ENCODE measurements at regions not wholly inside any gene's neighbourhood (a gene's known extent, or its start where the extent isn't known, plus 50 kb on each side); places are given as distances from the start of the nearest gene placed in this dataset.
"Not testable (repeated sequence)": the region's sequence is repeated elsewhere in the genome, so short reads cannot be mapped to it uniquely, and the experiment has no call there.

DNA sequence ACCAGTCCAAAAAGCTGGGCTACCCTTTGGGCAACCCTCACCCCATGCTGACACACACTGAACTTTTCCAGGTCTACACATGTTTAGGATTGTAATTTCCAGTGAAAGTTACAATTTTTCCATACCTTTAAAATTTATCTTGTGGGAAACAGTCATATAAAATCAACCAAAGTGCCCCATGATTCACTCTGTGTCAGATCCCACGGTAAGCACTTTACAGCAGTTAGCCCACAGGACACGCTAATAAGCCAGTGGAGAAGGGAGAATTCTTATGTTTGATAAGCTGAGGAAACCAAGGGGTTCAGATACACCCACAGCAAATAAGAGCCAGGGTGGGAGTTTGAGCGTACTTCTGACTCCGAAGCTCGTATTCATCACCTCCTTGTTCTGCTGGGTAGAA is 72.4 kb upstream of the TBL1X start:
- Histone ChIP-seq H3K36me3 (no peaks in the 10 kb centered on the region), H3K27me3 (no peaks in the 10 kb centered on the region), H3K9me3 (no peaks in the 10 kb centered on the region), H3K27ac (no peak overlapping the region), H3K4me3 (no peak overlapping the region), H3K4me1 (no peaks in the 10 kb centered on the region)
- no peak for DNase-seq
- no peak for TF ChIP-seq POLR2A (IDR thresholded peaks at IDR 0.05)
- TF ChIP-seq, protein P1, sequence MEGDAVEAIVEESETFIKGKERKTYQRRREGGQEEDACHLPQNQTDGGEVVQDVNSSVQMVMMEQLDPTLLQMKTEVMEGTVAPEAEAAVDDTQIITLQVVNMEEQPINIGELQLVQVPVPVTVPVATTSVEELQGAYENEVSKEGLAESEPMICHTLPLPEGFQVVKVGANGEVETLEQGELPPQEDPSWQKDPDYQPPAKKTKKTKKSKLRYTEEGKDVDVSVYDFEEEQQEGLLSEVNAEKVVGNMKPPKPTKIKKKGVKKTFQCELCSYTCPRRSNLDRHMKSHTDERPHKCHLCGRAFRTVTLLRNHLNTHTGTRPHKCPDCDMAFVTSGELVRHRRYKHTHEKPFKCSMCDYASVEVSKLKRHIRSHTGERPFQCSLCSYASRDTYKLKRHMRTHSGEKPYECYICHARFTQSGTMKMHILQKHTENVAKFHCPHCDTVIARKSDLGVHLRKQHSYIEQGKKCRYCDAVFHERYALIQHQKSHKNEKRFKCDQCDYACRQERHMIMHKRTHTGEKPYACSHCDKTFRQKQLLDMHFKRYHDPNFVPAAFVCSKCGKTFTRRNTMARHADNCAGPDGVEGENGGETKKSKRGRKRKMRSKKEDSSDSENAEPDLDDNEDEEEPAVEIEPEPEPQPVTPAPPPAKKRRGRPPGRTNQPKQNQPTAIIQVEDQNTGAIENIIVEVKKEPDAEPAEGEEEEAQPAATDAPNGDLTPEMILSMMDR (IDR thresholded peaks at IDR 0.05): no peak

DNA sequence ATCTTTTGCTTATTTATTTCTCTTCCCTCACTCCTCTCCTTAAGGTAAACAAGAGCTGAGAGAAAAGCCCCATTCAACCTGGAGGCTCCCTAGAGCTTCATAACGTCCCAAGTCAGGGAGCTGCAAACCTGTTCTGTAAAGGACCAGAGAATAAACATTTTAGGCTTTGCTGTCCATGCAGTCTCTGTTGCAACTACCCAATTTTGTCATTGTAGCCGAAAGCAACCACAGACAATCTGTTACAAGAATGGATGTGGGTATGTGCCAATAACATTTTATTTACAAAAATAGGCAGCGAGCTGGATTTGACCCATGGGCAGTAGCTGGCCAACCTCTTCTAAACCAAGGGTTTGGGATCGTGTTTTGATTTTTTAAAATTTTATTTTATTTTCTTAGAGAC is 71.3 kb upstream of the TBL1X start:
- H3K9me3 ChIP-seq: no peaks in the 10 kb centered on the region
- no peak for DNase-seq
- no peak overlapping the region for H3K27ac ChIP-seq
- no peaks in the 10 kb centered on the region for H3K36me3 ChIP-seq
- no peaks in the 10 kb centered on the region for H3K27me3 ChIP-seq
- H3K4me1 ChIP-seq: no peaks in the 10 kb centered on the region
- H3K4me3 ChIP-seq: no peak overlapping the region
- TF ChIP-seq POLR2A (IDR thresholded peaks at IDR 0.05): no peak
- TF ChIP-seq, protein P1 (IDR thresholded peaks at IDR 0.05): no peak

DNA sequence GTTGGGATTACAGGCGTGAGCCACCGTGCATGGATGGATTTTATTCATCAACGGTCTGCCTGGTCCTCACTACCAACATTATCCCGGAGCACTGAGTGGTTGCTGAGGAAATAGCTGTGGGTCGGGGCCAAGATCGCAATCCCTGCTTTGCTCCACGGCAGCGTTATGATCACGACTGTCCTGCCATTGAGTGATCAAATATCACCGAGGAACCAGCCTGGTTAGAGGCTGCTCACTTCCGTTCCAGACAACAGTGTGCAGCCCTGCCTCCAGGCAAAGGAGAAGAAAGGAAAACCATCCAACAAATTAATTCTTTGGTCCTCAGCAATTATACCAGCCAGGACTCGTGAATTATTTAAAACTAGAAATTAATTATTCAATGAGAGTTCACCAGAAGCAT is 70.6 kb upstream of the TBL1X start:
- DNase-seq: no peak
- Histone ChIP-seq H3K9me3 (no peaks in the 10 kb centered on the region), H3K4me1 (no peaks in the 10 kb centered on the region), H3K27ac (no peak overlapping the region), H3K36me3 (no peaks in the 10 kb centered on the region), H3K4me3 (no peak overlapping the region), H3K27me3 (no peaks in the 10 kb centered on the region)
- TF ChIP-seq, protein P1 (IDR thresholded peaks at IDR 0.05): no peak
- no peak for TF ChIP-seq POLR2A (IDR thresholded peaks at IDR 0.05)

- no peaks in the 10 kb centered on the region for H3K36me3 ChIP-seq
- H3K27me3 ChIP-seq: no peaks in the 10 kb centered on the region
- H3K9me3 ChIP-seq: no peaks in the 10 kb centered on the region
- H3K27ac ChIP-seq: no peak overlapping the region
- H3K4me3 ChIP-seq: no peak overlapping the region
- DNase-seq: no peak
- no peaks in the 10 kb centered on the region for H3K4me1 ChIP-seq
- TF ChIP-seq POLR2A (IDR thresholded peaks at IDR 0.05): no peak
- TF ChIP-seq, protein P1 (IDR thresholded peaks at IDR 0.05): no peak
These were observed 67.9 kb upstream of the TBL1X start for GRCh38 chrX:9396930-9397329.

- Histone ChIP-seq H3K9me3 (no peaks in the 10 kb centered on the region), H3K27ac (no peak overlapping the region), H3K27me3 (no peaks in the 10 kb centered on the region), H3K4me3 (no peak overlapping the region), H3K36me3 (no peaks in the 10 kb centered on the region), H3K4me1 (no peaks in the 10 kb centered on the region)
- DNase-seq: no peak
- TF ChIP-seq POLR2A (IDR thresholded peaks at IDR 0.05): no peak
- TF ChIP-seq, protein P1 (IDR thresholded peaks at IDR 0.05): no peak
These were observed 63.8 kb upstream of the TBL1X start for GRCh38 chrX:9401051-9401450.

- Histone ChIP-seq H3K27me3 (no peaks in the 10 kb centered on the region), H3K27ac (no peak overlapping the region), H3K9me3 (no peaks in the 10 kb centered on the region), H3K4me1 (no peaks in the 10 kb centered on the region), H3K36me3 (no peaks in the 10 kb centered on the region), H3K4me3 (no peak overlapping the region)
- TF ChIP-seq, protein P1 (IDR thresholded peaks at IDR 0.05): no peak
- no peak for TF ChIP-seq POLR2A (IDR thresholded peaks at IDR 0.05)
- no peak for DNase-seq
These were observed 61.5 kb upstream of the TBL1X start for GRCh38 chrX:9403374-9403773.

- H3K36me3 ChIP-seq, H3K4me3 ChIP-seq, H3K27me3 ChIP-seq, H3K4me1 ChIP-seq, H3K9me3 ChIP-seq, H3K27ac ChIP-seq: not testable (repeated sequence)
- peak in 2 of 3 donors; percentile 35 to 51 for DNase-seq
These were observed 59.2 kb upstream of the TBL1X start for GRCh38 chrX:9405635-9406034.

DNA sequence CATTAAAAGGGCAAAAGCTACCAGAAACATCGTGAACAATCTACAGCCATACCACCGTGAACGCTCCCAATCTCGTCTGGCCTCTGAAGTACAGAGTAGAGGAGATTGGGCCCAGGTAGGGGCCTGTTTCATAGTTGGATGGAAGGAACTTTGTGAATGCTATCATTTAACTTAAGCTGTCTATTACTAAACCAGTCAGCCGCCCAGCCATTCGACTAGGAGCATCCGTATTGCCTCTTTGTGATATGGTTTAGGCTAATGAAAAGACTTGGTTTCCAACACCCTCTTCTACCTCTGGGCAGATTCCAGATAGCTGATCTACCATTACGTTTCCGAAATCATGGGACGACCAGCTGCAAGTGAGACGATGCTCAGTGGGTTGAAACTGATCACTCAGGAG is 54.0 kb upstream of the TBL1X start:
- not testable (repeated sequence) for H3K4me3 ChIP-seq, H3K9me3 ChIP-seq, H3K4me1 ChIP-seq, H3K27ac ChIP-seq, H3K27me3 ChIP-seq, H3K36me3 ChIP-seq
- peak in 2 of 3 donors; percentile 40 to 59 for DNase-seq

DNA sequence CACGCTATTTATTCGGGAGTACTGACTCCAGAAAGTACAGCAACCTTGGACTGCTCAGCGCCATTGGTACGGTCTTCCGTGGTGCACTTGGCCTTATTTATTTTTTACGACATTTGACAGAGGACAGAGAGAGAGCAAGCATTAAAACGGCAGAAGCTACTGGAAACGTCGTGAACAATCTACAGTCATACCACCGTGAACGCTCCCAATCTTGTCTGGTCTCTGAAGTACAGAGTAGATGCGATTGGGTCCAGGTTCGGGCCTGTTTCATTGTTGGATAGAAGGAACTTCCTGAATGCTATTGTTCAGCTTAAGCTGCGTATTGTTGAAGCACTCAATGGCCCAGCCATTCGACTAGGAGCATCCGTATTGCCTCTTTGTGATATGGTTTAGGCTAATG is 53.2 kb upstream of the TBL1X start:
- not testable (repeated sequence) for H3K4me1 ChIP-seq, H3K36me3 ChIP-seq, H3K27me3 ChIP-seq, H3K9me3 ChIP-seq, H3K27ac ChIP-seq, H3K4me3 ChIP-seq
- DNase-seq: peak in 2 of 3 donors; percentile 29 to 49
